GM19043 (cell line): ENCODE measurements at regions not wholly inside any gene's neighbourhood (a gene's known extent, or its start where the extent isn't known, plus 50 kb on each side); places are given as distances from the start of the nearest gene placed in this dataset.
"Not testable (repeated sequence)": the region's sequence is repeated elsewhere in the genome, so short reads cannot be mapped to it uniquely, and the experiment has no call there.

Experiments used
- ATAC-seq: cut with Tn5 transposase; IDR thresholded peaks from one replicate; pipeline ENCODE4 v1.9.1; 2021; ENCODE audit warnings: low read depth; ENCODE audit not compliant: unreplicated experiment

DNA sequence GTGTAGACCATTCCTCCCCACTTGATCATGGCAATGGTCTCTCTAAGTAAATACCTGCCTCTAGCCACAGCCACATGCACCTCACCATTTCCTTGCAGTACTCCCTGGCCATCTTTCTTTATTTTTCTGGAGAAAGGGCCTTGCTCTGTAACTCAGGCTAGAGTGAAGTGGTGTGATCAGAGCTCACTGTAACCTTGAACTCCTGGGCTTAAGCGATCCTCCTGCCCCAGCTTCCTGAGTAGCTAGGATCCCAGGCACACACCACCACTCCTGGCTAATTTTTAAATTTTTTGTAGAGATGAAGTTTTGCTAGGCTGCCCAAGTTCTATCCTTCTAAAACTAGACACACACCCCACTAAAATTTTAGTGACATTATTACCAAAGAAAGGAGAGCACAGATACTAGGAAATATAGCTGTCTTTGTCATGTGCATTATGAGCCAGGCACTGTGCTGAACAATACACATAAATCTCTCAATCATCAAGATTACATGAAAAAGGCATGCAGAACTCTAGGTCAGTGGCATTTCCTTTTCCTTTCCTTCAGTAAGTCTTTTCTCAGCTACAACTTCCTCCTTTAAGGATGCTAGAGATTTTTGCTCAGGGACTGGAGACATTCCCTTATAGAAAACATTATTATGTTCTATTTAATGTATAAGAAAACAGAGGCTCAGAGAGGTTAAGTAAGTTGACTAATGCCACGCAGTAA lies 95.0 kb upstream of the SERBP1 start:
- no peak for ATAC-seq

DNA sequence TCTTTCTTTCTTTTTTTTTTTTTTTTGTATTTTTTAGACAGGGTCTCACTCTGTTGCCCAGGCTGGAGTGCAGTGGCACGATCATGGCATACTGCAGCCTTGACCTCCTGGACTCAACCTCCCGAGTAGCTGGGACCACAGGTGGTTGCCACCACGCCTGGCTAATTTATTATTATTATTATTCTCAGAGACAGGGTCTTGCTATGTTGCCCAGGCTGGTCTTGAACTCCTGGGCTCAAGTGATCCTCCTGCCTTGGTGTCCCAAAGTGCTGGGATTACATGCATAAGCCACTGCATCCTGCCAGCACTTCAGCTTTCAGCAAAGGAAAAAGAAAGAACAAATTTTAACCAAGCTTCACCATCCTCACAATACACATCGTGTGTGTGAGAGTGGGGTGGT lies 97.9 kb upstream of the SERBP1 start:
- no peak for ATAC-seq

DNA sequence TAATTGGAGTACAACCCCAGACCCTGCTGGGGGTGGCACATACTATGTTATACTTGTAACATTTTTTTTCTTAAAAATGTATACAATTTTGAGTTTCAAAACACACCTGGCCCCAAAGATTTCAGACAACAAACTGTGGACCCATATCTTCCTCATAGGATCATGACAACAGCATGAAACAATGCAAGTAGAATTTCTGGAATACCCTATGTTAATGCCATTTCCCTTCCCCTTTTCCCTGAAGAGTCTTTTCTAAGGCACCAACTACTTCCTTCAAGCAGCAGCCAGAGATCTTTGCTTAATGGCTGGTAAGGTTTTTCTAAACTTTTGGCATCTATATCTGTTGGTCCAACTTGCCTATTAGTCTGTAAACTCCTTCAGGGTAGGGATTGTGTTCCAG lies 99.9 kb upstream of the SERBP1 start:
- ATAC-seq = no peak

DNA sequence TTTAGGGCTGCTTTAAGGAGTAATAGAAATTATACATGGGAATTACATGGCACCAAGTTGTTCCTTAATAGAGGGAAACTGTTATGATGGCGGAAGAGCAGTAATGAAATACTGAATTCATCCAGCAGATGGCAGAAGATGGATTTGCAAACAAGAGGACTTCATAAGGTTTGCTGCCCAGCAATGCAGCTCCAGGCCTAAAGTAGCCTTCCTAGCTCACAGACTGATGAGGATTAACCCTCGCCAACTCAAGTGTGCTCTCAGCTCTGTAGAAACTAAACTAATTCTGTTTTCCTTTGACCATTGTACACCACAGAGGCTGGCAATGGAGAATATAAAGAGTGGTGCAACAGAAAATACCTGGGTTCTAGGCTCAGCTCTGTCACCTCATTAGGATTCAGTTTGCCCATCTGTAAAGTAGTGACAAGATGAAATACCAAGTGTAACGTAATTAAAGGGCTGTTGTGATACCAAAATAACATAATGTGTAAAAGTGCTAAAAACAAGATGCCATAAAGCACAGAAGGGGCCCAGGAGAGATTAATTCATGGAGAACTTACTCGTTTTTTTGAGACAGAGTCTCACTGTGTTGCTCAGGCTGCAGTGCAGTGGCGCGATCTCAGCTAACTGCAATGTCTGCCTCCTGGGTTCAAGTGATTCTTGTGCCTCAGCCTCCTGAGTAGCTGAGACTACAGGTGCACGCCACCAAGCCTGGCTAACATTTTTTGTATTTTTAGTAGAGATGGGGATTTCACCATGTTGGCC lies 102.4 kb upstream of the SERBP1 start:
- no peak for ATAC-seq

DNA sequence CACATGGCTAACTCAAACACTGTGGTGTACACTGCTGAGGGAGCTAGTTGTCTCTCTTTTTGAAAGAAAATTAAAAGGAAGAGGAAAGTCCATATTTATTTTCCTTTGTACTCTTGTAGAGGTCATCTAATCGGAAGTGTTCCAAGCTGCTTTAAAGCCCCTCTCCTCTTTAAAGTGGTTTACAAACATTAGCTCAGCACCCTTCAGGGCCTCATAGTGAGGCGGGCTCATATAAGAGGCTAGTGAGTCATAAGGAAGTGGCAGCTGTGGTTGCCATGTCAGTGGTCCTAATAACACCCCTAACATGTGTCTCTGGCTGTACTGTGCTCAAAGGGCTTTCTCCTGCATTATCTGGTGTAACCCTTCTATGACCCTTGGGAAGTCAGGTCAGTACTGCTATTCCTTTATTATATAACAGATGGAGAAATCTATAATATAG lies 104.4 kb upstream of the SERBP1 start:
- ATAC-seq = no peak

DNA sequence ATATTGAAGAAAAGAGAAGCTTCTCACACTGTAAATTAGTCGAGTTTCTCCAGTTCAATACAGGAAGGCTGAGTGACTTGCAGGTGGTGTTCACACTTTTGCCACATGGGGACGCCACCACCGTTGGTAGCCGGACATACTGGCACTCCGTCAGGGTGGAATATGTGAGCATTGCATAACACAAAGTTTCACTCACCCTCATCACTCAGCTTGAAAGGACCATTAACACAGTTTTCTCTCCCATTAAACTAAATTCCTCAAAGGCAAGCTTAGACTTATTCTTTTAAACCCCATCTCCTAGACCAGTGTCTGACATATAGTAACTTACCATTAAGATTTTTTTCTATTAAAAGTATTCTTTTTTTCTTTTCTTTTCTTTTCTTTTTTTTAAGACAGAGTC lies 105.3 kb upstream of the SERBP1 start:
- ATAC-seq = peak; percentile 67

DNA sequence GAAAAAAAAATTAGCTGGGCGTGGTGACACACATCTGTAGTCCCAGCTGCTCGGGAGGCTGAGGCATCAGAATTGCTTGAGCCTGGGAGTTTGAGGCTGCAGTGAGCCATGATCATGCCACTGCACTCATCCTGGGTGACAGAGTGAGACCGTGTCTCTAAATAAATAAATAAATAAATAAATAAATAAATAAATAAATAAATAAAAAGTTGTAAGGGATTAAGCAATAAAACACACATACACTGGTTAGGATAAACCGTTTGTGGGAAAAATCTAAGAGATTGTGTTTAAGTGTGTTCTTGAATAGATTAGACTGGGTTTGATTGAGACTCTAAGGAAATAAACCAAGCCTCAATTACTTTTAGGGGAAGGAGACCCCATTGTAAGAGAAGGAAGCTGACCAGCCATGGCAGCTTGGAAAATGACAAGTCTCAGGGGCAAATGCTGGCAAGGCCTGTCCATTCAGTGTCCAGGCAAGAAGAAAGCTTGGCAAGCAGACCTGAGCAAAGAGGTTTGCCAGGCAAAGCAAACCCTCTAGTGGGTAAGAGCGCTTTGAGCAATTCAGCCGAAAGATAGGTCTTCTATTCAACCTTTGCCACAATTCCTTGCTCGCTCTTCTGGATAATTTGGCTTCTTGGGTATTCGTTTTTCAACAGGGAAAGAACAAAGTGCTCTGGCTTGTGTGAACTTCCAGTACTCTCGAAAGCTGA lies 106.9 kb upstream of the SERBP1 start:
- ATAC-seq = no peak

DNA sequence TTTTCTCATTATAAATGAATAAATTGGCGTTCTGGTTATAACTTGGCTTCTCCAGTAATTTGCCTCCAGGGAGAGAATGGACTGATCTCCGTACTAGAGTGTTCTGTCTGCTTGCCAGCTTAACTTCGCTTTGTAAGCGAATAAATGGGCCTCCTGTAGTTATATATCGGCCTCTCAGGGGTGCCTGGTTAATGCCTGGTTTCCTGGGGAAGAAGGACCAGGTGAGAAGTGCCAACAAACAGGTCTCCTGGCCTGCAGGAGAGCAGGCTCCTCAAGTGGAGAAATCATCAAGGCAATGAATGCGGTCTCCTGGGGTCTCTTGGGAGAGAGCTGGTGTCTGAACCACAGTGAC lies 107.4 kb upstream of the SERBP1 start:
- ATAC-seq = no peak

DNA sequence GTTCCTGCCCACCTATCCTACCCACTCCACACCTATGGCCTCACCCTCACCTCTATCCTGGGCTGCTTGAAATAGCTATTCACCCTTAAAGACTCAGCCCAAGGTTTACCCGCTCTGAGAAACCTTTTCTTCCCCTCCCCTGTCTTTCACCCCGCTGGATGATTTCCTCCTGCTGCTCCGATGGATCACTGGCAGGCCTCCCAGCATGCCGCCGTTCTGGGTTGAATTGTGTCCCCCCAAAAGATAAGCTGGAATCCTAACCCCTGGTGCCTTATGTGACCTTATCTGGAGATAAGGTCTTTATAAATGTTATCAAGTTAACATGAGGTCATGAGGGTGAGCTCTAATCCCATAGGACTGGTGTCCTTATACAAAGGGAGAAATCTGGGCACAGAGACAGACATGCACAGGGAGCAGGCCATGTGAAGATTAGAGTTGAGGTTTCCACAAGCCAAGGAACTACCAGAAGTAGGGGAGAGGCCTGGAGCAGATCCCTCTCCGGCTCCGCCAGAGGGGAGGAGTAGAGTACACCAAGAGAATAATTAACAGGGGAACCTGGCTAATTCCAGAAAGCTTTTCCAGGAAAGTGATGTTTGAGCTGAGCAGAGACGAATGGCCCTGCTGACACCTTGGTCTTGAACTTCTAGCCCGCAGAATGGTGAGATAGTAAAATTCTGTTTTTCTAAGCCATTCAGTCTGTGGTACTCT lies 110.0 kb upstream of the SERBP1 start:
- ATAC-seq = no peak

DNA sequence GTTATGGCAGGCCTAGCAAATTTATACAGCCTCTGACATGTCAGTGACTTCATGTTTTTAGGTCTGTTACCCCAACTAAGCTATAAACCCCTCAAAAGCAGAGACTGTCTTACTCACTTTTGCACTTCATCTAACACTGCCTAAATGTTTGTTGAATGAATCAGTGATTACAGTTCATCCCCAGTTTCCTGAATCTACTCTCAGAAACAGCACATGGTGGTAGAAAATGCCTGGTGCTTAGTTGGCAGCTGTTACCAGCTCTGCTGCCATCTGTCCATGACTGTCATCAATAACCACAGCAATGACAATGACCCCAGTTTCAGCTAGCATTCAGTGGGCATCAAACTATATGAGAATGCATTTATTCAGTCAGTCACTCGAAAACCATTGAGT lies 110.5 kb upstream of the SERBP1 start:
- no peak for ATAC-seq

DNA sequence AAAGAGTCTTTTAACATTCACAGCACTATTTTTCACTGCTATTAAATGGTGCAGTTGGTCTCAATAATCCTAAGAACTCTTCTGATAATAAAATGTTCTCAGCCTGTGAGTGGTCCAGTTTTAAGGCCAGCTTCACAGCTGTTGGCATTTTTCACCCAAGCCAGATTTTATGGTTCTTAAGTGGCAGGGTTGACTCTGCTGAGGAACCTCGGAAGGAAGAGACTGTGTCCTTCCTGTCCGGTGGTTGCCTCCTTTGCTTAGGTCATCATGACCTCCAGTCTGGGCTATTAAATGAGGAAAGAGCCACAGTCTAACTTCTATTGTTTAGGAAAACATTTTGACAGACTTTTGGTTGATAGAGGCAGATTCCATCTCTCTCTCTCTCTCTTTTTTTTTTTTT lies 112.5 kb upstream of the SERBP1 start:
- no peak for ATAC-seq

DNA sequence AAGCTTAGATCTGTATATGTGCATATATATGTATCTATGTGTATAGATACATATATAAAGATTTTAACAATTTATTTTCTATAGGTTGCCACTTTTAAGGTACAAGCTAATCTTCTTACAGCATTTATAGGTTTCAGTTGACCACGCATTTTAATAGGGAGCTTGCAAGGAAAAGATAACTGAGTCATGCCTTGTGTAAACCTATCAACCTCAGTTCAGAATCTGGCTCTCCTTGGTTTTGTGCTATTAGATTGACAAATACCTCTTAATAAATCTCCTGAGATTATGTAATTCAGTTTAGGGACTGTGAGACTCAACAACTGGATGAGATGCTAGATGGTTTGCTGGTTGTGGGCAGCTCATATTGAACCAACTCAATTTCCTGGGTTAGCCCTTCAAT lies 114.7 kb upstream of the SERBP1 start:
- ATAC-seq = no peak

DNA sequence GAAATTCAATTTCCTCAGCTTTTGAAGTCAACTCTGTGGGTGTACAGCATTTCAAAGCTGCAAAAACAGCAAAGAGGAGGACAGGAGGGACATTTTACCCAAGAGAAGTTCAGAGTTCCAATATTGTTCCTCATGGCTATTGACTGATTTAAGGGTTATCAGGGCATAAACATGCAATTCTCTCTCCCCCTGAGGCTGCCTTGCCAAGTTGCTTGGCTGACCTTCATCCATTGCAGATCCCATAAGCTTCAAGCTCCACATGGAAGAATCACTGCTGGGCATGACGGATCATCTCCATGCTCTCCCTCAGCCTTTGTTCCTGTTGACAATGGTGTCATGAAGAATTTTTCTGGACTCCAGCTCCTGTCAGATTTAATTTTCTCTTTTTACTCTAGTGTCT lies 115.2 kb upstream of the SERBP1 start:
- no peak for ATAC-seq

DNA sequence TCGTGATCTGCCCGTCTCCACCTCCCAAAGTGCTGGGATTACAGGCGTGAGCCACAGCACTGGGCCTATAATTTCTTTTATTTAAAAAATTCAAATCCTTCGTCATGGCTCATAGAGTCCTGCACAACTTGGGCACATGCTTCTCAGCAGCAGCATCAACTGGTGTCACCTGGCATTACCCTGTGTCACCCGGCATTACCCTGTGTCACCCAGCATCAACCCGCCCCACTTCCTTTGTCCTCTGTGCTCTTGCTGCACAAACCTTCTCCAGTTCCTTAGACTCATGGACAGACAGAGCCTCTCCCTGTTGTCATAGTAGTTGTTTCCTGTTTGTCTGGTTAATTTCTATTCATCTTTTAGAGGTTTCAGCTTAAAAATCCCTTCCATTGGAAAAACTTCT lies 121.2 kb upstream of the SERBP1 start:
- no peak for ATAC-seq

DNA sequence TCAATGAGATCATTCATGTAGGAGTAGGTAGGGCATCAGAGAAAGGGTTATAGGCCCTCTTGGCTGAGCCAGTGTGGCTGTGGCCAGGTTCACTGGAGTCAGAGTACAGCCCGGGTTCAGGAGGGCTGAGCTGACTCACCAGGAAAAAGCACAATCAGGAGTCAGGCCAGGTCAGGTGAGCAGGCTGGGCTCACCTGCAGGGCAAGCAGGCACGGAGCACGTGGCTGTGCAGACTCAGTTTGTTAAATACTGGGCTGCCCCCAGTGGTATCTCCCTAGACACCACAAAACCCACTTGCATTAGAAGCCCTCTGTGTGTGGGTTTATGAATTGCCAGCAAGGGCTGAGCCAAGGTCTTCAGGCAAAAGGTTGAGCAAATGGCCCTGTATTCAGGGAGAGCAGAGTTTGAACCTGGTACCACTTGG lies 122.1 kb upstream of the SERBP1 start:
- no peak for ATAC-seq

DNA sequence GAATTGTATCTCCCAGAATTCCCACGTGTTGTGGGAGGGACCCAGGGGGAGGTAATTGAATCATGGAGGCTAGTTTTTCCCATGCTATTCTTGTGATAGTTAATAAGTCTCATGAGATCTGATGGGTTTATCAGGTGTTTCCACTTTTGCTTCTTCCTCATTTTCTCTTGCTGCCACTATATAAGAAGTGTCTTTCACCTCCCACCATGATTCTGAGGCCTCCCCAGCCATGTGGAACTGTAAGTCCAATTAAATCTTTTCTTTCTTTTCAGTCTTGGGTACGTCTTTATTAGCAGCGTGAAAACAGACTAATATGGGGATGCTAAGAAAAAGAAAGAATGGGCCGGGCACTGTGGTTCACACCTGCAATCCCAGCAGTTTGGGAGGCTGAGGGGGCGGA lies 124.0 kb upstream of the SERBP1 start:
- ATAC-seq = not testable (repeated sequence)

DNA sequence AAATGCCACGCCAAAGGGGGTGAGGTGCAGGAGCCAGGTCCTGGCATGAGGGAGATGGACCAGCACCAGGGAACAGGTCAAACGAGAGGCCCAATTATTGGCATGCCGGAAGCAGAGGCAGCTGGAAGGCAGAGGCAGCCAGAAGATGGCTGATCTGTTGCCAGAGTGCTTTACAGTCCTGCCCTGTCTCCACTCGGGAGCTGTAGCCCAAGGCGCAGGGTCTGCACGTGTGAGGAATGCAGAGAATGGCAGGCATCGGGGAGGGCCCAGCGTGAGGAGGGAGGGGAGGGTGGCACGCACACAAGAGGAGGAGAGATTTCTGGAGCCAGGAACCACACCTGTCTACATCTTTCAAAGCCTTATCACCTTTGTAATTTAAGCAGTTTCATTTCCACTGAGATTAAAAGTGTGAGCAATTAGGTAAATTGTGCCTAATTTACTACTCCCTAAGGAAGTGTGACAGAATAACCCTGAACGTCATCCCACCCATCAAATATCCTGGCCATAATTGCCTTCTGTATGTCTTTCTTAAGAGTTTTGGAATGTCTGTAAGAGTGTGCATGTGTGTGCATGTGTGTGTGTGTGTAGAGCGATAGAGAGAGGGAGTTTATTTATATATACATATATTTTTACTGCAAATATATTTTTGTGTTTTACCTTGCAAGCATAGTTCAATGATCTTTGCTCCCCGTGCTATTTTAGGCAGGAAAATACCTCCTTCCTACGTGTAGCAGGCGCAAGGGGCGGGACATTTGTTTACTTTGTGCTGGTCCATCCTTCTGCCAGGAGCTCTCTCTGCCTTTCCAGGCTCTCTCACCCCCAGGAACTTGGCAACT lies 125.5 kb upstream of the SERBP1 start:
- no peak for ATAC-seq

DNA sequence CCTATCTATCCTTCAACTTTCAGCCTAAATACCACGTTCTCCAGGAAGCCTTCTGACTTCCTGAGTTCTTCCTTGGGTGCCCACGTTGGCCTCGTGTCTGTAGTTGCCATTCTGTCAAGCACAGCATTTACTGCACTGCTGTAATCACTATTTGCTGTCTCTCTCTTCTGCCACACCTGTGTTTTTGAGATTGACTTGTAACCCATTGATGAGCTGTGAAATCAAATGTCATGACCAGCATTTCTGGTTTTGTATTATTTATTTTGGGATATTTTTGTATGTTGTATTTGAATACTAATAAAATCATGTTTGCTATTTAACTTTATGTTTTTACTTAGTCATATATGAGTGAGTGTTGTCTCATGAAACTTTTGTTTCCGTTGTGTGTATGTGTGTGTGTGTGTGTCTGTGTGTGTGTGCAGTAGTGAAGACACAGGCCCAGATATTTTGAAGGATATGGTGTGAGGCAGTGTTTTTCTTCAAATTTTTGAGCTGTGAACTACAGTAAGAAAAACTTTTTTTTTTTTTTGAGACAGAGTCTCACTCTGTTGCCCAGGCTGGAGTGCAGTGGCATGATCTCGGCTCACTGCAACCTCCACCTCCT lies 126.2 kb upstream of the SERBP1 start:
- no peak for ATAC-seq

DNA sequence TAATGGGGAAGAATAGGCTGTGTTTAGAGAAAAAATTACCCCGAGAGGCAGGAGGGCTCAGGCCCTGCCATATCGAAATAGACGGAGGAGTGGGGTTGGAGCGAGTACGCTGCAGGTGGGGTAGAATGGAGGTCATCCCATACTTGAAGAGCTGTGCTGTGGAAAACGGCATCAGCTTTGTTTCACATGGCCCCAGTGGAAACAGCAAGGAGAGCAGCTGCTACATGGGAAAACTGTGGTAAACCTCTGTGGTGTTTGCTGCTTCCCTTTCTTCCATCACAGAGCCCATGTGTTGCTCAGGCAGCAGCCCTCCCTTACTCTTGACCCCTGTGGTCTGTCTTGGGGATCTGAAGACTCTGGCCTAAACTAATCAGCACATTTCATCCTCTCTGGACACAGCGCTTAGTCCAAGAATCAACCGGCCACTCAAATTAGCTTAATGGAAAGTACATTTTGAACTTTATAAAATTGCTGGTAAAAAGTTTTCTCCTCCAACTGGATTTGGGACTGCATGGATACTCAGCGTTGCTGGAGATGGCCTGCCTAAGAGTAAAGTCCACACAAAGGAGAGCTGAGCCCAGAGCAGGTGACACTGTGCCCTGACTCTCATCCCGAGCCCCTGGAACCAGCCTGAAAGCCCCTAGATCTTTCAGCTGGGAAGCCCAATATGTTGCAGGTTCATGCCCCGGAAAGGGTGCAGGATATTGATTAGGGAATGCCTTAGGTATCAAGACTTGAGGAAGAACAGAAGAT lies 127.1 kb upstream of the GADD45A start:
- ATAC-seq = no peak
